ENCODE measurements at regions not wholly inside any gene's neighbourhood (a gene's known extent, or its start where the extent isn't known, plus 50 kb on each side); places are given as distances from the start of the nearest gene placed in this dataset.

GRCh38 chr11:76276046-76276780 is 69.9 kb upstream of the WNT11 start:
- DNase-seq: no peak

DNA sequence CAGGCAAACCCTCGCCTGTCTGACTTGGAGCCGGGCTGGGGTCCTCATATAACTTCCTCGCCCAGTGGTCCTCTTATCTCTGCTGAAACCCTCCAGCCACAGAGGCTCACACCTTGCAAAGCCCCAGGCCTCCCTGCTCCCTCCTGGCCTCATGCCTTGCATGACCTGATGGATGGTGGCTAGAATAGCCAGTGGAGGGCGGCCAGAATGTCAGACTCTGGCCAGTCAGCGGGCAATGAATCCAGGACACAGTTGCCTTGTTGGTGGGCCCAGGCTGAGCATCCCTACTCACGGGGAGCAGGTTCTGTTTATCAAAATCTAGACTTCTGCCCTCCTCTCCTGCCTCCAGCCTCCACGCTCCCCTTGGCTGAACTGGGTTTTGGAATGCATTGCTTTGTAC is 69.1 kb upstream of the WNT11 start:
- DNase-seq: no peak

- no peak for DNase-seq
These were observed 64.8 kb upstream of the WNT11 start for GRCh38 chr11:76271068-76271467.

DNA sequence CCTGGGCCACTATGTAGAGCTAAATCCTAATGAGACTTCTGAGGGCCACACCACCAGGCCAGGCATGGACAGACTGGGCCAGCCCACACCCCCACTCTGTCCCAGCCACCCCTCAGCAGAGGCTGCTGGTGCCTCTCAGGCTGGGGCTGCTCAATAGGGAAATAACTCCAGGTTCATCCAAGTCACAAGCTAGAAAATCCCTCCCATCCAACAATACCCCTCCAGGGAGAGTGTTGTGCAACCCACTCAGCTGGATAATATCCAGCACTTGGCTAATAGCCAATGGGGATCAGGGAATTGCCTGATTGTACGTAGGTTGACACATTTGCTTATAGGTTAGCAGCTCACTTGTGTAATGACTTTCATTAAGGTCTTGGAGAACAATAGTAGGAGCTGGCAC is 64.1 kb upstream of the WNT11 start:
- no peak for DNase-seq

GRCh38 chr11:76269661-76270261 is 63.5 kb upstream of the WNT11 start:
- DNase-seq: no peak

GRCh38 chr11:76269247-76269646 is 62.9 kb upstream of the WNT11 start:
- no peak for DNase-seq

DNA sequence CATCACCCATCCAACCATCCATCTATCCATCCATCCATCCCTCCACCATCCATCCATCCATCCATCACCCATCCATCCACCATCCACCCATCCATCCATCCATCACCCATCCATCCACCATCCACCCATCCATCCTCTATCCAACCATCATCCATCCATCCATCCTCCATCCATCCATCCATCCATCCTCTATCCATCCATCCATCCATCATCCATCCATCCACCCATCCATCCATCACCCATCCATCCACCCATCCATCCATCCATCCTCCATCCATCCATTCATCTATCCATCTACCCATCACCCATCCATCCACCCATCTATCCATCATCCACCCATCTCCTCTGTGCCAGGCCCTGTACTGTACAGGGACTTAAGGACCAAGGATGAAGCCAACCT is 62.2 kb upstream of the WNT11 start:
- no peak for DNase-seq

DNA sequence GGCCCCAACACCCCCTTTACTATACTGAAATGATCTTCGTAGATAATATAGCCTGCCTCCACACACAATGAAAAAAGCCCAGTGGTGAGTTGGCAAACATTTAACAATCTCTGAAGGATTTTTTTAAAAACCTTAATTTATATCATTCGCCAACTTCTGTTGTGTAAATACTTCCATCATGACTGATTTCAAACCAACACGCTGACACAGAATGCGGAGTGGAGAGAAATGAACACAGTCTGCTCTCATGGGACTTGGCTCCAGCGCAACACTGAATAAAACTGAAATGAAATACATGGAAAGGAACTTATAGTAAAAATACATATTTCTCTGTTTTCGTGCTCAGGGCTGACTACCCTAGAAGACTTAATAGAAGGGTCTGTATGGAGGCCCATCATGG is 61.3 kb upstream of the WNT11 start:
- no peak for DNase-seq

DNA sequence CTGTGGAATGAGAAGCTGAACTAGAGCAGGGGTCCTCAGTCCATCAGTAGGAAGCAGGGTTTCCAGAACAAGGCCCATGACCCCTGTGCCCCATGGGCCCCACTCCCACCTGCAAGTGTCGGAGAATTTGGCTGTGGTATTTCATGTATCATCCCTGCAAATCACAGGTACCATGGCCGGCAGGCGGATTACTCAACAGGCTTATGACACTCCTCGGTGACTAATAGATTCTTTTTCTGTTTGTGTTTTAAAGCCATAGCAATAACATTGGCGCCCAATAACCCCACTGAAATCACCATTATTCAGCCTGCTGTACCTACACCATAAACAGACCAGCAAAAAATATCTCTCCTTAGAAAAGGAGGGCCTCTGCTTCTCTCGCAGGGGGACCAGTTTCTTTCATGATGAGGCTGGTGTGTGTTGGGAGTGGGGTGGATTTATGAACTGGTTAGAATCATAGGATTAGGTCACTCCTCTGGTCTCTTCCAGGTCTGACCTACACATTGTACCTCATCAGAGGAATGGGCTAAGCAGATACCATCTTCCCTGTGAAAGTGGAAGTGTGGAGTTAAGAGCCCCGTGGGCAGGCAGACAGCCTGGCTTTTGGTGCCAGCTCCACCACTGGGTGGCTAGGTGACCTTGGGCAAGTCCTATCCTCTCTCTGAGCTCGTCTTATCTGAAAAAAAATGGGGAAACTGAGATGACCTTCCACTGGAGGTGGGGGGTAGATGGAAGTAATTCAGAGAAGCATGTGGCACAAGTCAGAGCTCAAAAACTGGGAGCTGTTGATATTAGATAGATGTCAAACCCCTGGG is 60.2 kb upstream of the WNT11 start:
- DNase-seq: peak in 1 of 2 experiments; percentile 11

- no peak for DNase-seq
These were observed 59.5 kb upstream of the WNT11 start for GRCh38 chr11:76265771-76266241.

GRCh38 chr11:76263657-76264056 is 57.4 kb upstream of the WNT11 start:
- DNase-seq: no peak

- no peak for DNase-seq
These were observed 56.9 kb upstream of the WNT11 start for GRCh38 chr11:76263166-76263565.

- no peak for DNase-seq
These were observed 54.1 kb upstream of the WNT11 start for GRCh38 chr11:76260296-76260925.

GRCh38 chr11:76259299-76259908 is 53.1 kb upstream of the WNT11 start:
- no peak for DNase-seq

GRCh38 chr11:76257074-76257719 is 50.9 kb upstream of the WNT11 start:
- no peak for DNase-seq

DNA sequence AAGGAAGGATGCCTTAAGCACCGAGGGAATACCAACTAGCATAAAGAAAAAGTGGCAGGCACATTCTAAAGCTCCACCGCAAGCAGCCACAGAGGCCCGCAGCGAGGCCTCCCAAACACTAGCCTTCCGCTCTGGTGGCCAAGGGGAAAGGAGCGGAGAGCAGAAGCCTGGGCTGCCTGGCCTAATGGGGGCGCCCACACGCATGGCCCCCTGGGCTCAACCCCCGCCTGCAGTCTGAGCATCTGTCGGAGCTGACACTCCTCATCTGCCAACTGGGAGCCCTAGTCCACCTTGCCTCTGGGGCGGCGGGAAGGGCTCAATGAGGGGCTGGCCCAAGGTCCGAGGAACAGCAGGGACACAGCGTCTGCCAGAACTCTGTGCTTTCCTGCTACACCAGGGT is 50.1 kb upstream of the WNT11 start:
- no peak for DNase-seq

Data from SW 1271 (cell line).